GM12875 (cell line): ENCODE measurements at regions not wholly inside any gene's neighbourhood (a gene's known extent, or its start where the extent isn't known, plus 50 kb on each side); places are given as distances from the start of the nearest gene placed in this dataset.

ENCODE experiments used
- H3K4me3 ChIP-seq: one replicate; pipeline ENCODE4 v1.5.1; 2011; ENCODE audit warnings: low read depth, low read length, control low read depth
- TF ChIP-seq, protein P1 (sequence below): IDR thresholded peaks from 2 replicates; pipeline ENCODE4 v1.5.1; 2011; ENCODE audit warnings: low read depth, mild to moderate bottlenecking, control low read depth, inconsistent platforms, low read length, moderate library complexity, borderline replicate concordance; ENCODE audit not compliant: insufficient read depth

DNA sequence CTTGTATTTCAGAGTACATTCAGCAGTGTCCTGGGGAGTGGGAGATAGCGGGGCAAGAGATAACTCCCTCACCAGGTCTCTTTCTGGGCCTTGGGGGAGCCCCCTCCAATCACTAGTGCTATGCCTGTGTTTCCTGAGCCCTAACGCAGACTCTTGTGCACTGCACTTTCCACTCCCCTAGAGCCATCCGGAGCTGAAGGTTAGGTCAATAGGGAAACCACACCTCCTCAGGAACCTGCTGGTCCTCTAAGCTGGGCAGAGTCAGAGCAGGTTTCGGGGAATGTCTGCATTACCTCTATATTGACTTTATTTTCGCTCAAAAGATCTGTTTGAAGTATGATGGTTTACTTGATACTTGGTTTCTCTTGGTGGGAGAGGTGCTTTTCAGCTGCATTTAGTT lies 617.0 kb upstream of the ROBO1 start:
- H3K4me3 ChIP-seq, result no peak overlapping the region
- TF ChIP-seq, protein P1, sequence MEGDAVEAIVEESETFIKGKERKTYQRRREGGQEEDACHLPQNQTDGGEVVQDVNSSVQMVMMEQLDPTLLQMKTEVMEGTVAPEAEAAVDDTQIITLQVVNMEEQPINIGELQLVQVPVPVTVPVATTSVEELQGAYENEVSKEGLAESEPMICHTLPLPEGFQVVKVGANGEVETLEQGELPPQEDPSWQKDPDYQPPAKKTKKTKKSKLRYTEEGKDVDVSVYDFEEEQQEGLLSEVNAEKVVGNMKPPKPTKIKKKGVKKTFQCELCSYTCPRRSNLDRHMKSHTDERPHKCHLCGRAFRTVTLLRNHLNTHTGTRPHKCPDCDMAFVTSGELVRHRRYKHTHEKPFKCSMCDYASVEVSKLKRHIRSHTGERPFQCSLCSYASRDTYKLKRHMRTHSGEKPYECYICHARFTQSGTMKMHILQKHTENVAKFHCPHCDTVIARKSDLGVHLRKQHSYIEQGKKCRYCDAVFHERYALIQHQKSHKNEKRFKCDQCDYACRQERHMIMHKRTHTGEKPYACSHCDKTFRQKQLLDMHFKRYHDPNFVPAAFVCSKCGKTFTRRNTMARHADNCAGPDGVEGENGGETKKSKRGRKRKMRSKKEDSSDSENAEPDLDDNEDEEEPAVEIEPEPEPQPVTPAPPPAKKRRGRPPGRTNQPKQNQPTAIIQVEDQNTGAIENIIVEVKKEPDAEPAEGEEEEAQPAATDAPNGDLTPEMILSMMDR, result no peak

DNA sequence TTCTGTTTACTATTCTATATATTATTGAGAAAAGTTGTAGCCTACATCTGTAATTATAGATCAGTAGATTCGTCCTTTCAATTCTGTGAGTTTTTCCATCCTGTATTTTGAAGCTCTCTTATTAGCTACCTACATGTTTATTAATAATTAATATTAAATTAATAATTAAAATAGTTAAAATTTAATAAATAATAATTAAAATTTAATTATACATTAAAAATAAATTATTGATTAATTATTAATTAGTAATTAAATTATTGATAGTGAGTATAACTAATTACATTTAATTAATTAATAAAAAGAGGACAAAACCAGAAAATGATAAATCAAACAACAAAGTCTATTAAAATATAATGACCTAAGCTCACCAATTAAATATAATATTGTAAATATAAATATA lies 606.6 kb upstream of the ROBO1 start:
- no peak overlapping the region for H3K4me3 ChIP-seq
- TF ChIP-seq, protein P1, result no peak

DNA sequence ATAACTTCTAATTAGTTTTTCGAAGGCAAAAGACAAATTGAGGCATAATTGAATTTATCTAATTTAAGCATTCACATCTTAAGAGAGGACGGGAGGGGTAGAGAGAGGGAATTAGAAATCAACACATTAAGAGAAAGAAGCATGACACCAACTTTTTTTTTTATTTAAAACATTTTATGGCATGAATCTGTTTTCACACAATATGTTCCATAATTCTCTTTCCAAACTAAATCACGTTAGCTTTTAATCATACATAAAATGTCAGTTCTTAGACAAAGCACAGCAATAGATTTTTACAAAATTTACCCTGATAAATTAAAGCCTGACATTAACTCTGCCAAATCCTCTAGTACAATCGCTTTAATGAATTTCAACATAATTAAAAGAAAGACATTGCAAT lies 600.8 kb upstream of the ROBO1 start:
- TF ChIP-seq, protein P1, result no peak
- H3K4me3 ChIP-seq, result no peak overlapping the region

DNA sequence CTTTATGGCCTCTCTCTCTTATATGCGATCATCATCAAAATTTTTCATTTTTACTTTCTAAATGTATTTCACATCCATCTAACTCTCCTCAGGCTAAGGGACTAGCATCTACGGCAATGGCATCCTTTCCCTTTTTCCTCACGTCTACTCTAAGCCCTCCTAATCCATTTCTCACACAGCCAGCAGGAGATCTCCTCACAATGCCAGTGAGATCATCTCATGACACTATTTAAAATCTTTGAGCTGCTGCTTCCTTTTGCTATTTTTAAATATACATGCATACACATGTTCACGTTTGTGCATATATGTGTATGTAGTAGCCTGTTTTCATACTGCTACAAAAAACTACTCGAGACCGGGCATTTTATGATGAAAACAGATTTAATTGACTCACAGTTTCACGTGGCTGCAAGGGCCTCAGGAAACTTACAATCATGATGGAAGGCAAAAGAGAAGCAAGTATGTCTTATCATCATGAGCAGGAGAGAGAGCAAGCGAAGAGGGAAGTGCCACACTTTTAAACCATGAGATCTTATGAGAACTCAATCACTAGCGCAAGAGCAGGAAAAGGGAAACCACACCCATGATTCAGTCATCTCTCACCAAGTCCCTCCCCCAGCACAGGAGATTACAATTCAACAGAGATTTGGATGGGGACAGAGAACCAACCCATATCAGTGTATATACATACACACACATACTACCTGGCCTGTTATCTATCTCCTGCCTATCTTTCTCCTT lies 599.2 kb upstream of the ROBO1 start:
- H3K4me3 ChIP-seq, result no peak overlapping the region
- TF ChIP-seq, protein P1, result no peak

DNA sequence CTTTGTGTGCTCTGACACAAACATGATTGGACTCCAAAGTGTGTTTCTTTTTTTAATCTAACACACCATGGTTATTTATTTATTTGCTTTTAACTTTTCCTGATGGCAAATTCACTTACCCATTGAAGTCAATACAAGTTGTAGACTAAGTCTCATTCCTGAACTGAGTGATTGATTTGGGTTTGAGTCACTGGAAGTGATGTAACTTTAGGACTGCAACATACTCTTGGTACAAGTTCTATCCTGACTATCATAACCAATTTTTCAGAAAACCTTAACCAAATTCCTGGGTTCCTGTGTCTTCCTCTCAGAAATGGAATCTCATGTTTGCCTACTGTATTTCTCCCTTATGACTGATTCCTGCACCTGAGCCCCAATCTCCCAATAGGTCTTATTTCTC lies 590.0 kb upstream of the ROBO1 start:
- no peak overlapping the region for H3K4me3 ChIP-seq
- TF ChIP-seq, protein P1, result no peak

DNA sequence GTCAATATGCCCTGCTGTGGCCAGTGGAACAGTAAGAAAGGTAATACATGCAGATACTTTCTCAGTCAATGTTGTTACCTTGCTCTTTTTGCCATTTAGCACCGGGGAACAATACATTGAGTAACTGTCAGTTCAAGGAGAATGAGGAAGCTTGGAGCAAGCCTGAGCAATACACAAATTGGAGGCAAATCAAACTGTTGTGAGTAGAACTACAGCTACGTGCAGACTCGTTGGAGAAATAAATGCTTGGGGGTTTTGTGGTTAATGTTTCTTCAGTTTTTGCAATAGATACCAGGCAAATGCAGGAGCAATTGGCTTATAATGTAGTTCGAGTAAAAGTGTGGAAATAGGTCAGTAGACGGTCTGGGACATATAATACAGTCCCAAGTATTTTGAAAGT lies 587.3 kb upstream of the ROBO1 start:
- H3K4me3 ChIP-seq, result no peak overlapping the region
- TF ChIP-seq, protein P1, result no peak

DNA sequence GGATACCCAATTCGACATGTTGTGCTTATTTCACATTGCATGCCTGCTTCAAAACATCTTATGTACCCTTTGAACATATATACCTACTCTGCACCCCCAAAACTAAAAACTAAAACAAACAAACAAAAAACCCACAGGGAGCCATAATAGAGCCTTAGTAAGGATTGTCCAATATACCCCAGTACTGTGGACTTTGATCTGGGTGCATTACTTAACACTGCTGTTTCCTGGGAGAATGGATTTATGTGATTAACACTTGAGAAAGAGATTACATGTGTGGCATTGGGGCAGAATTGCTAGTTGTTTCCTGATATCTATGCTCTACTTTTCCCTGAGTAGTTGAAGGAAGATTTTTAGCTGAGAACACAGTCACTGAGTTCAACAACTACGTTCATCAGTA lies 583.4 kb upstream of the ROBO1 start:
- TF ChIP-seq, protein P1, result no peak

More for the DNA sequence above, 583.4 kb upstream of the ROBO1 start:
- no peak overlapping the region for H3K4me3 ChIP-seq
